Nephron progenitor cell (in vitro differentiated cells): ENCODE measurements at regions not wholly inside any gene's neighbourhood (a gene's known extent, or its start where the extent isn't known, plus 50 kb on each side); places are given as distances from the start of the nearest gene placed in this dataset.

Experiments used
- DNase-seq: peaks from one replicate; pipeline ENCODE4 v3.0.0; 2021
- H3K27ac Mint-ChIP-seq: 2 replicates; pipeline ENCODE4 v1.8.0; 2021; ENCODE audit warnings: mild to moderate bottlenecking, moderate library complexity, mixed read lengths
- H3K27me3 Mint-ChIP-seq: 2 replicates; pipeline ENCODE4 v1.8.0; 2021; ENCODE audit warnings: mild to moderate bottlenecking, low read depth, mixed read lengths; ENCODE audit not compliant: poor library complexity
- H3K36me3 Mint-ChIP-seq: 2 replicates; pipeline ENCODE4 v1.8.0; 2021; ENCODE audit warnings: low read depth, mixed read lengths
- H3K4me1 Mint-ChIP-seq: 2 replicates; pipeline ENCODE4 v1.8.0; 2021; ENCODE audit warnings: mixed read lengths
- H3K4me3 Mint-ChIP-seq: 2 replicates; pipeline ENCODE4 v1.8.0; 2021; ENCODE audit warnings: mild to moderate bottlenecking, moderate library complexity, mixed read lengths
- H3K9me3 Mint-ChIP-seq: 2 replicates; pipeline ENCODE4 v1.8.0; 2021; ENCODE audit warnings: mild to moderate bottlenecking, moderate library complexity, mixed read lengths
- CTCF ChIP-seq: fragments of 200-600 bp; sonication (generic); IDR thresholded peaks from 2 replicates; pipeline ENCODE4 v1.5.0; 2021; ENCODE audit warnings: antibody characterized with exemption

DNA sequence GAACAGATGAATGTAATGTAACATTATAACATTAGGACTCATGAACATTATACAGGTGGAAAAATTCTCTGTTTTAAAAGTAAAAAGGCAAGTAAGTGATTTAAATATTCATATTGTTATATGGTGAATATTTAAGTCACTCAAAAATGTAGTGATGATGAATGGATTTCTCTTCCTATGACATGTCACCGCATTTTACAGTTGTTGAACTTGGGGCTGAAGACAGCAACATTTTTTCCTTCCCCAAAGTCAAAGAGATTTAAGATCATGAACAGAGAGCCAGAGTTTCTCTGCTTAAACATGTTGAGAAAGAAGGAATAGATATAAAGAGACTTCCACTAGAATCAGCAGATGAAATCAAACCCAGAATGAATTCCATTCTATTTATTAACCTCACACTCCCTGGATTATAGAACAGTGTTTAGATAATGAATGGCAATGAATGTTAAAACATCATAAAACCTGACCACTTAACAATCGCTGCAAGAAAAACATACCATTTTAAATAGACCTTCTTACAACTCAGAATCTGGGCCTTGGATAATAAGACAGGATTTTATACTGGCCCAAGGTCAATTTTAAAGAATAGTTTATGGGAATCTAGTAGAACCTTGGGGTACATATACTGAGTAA, 163.6 kb upstream of the SIX2 start:
- Mint-ChIP-seq H3K27ac (no peak overlapping the region), H3K36me3 (peaks cover 12% of the 10 kb centered on the region), H3K9me3 (peaks cover 7% of the 10 kb centered on the region), H3K4me3 (no peak overlapping the region), H3K4me1 (peaks cover 55% of the 10 kb centered on the region), H3K27me3 (peaks cover 65% of the 10 kb centered on the region)
- DNase-seq: no peak
- TF ChIP-seq CTCF: no peak

GRCh38 chr2:45172142-45172541, 162.9 kb upstream of the SIX2 start:
- no peak for DNase-seq
- no peak overlapping the region for H3K27ac Mint-ChIP-seq
- H3K36me3 Mint-ChIP-seq: peaks cover 12% of the 10 kb centered on the region
- H3K4me1 Mint-ChIP-seq: peaks cover 50% of the 10 kb centered on the region
- peaks cover 7% of the 10 kb centered on the region for H3K9me3 Mint-ChIP-seq
- TF ChIP-seq CTCF: no peak
- H3K27me3 Mint-ChIP-seq: peaks cover 72% of the 10 kb centered on the region
- H3K4me3 Mint-ChIP-seq: no peak overlapping the region

GRCh38 chr2:45171136-45171501, 161.9 kb upstream of the SIX2 start:
- H3K27me3 Mint-ChIP-seq: peaks cover 83% of the 10 kb centered on the region
- no peak overlapping the region for H3K27ac Mint-ChIP-seq
- H3K36me3 Mint-ChIP-seq: peaks cover 3% of the 10 kb centered on the region
- peaks cover 51% of the 10 kb centered on the region for H3K4me1 Mint-ChIP-seq
- H3K4me3 Mint-ChIP-seq: peak overlapping the region; percentile 73
- peak; percentile 21 for DNase-seq
- TF ChIP-seq CTCF: no peak
- no peaks in the 10 kb centered on the region for H3K9me3 Mint-ChIP-seq

DNA sequence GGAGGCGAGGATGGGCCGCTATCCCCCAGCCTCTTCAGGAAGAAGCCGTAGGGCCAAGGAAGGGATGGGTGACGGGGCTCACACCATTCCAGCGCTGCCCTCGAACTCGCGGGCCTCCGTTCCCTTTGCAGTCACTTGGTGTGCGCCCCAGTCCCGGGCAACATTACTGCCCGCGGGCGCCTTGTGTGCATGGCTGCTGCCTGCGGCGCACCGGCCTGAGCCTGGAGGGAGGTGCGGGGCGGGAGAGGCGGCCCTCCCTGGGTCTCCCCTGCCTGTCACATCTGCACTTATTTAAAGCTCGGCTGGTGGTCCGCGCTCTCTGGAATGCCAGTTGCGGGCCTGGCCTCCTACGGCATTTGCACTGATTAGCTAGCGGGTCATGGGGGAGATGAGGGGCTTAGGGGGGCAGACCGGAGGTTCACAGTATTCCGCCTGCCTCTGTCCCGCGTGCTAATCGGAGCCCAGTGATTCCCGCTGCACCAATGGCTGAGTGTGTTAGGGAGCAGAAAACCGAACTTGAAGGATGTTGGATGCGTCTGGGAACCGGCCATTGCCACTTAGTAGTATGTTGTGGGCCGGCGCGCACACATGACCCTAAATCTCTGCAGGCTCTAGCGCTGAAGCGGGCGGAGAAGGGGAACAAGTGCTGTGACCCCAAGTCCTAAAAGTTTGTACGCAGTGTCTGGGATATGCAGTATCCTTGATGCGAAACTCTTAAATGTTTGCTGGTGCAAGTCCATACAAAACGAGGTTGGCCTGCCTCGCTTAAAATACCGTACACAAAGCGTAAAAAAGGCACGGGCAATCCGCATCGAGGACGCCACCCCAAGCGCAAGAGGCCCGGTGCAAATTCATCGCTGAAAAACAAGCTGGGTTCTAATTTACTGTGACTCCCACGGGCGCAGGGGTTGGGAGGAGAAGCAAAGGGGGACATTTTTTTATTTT, 161.2 kb upstream of the SIX2 start:
- no peak overlapping the region for H3K27ac Mint-ChIP-seq
- peaks cover 87% of the 10 kb centered on the region for H3K27me3 Mint-ChIP-seq
- no peak for TF ChIP-seq CTCF
- H3K4me3 Mint-ChIP-seq: peak overlapping the region; percentile 73
- DNase-seq: peak; percentile 59
- H3K9me3 Mint-ChIP-seq: no peaks in the 10 kb centered on the region
- no peaks in the 10 kb centered on the region for H3K36me3 Mint-ChIP-seq
- H3K4me1 Mint-ChIP-seq: peaks cover 57% of the 10 kb centered on the region

GRCh38 chr2:45169339-45170190, 160.3 kb upstream of the SIX2 start:
- Mint-ChIP-seq H3K36me3 (no peaks in the 10 kb centered on the region), H3K9me3 (no peaks in the 10 kb centered on the region), H3K27me3 (peaks cover 88% of the 10 kb centered on the region), H3K4me3 (peak overlapping the region; percentile 79), H3K4me1 (peaks cover 66% of the 10 kb centered on the region), H3K27ac (no peak overlapping the region)
- TF ChIP-seq CTCF: no peak
- DNase-seq: peak; percentile 67
